HUES48 (cell line): ENCODE measurements at regions not wholly inside any gene's neighbourhood (a gene's known extent, or its start where the extent isn't known, plus 50 kb on each side); places are given as distances from the start of the nearest gene placed in this dataset.

Source experiments
- H3K27ac ChIP-seq: one replicate; pipeline ENCODE4 v1.7.0; 2013; ENCODE audit warnings: low read depth, low read length, inconsistent platforms
- H3K27me3 ChIP-seq: 2 replicates; pipeline ENCODE4 v1.6.1; 2013; ENCODE audit warnings: mild to moderate bottlenecking, low read length; ENCODE audit not compliant: control insufficient read depth, insufficient read depth
- H3K36me3 ChIP-seq: 2 replicates; pipeline ENCODE4 v1.6.1; 2013; ENCODE audit warnings: low read length; ENCODE audit not compliant: control insufficient read depth, insufficient read depth
- H3K4me1 ChIP-seq: 2 replicates; pipeline ENCODE4 v1.6.1; 2013; ENCODE audit warnings: mild to moderate bottlenecking, low read length; ENCODE audit not compliant: control insufficient read depth, insufficient read depth
- H3K4me3 ChIP-seq: 2 replicates; pipeline ENCODE4 v1.5.1; 2013; ENCODE audit warnings: mild to moderate bottlenecking, low read depth, low read length
- H3K9ac ChIP-seq: 2 replicates; pipeline ENCODE4 v1.6.1; 2013; ENCODE audit warnings: mild to moderate bottlenecking, low read depth, low read length, moderate library complexity
- H3K9me3 ChIP-seq: 2 replicates; pipeline ENCODE4 v1.6.1; 2013; ENCODE audit warnings: low read length; ENCODE audit not compliant: control insufficient read depth, insufficient read depth

GRCh38 chr2:156695595-156695994, 259.4 kb downstream of the GPD2 start:
- Histone ChIP-seq H3K9ac (no peak overlapping the region), H3K9me3 (no peaks in the 10 kb centered on the region), H3K27ac (no peak overlapping the region), H3K27me3 (no peaks in the 10 kb centered on the region), H3K4me1 (peaks cover 15% of the 10 kb centered on the region), H3K36me3 (no peaks in the 10 kb centered on the region), H3K4me3 (no peak overlapping the region)

GRCh38 chr2:156697906-156698305, 261.7 kb downstream of the GPD2 start:
- no peak overlapping the region for H3K27ac ChIP-seq
- peaks cover 38% of the 10 kb centered on the region for H3K4me1 ChIP-seq
- H3K36me3 ChIP-seq = no peaks in the 10 kb centered on the region
- no peak overlapping the region for H3K4me3 ChIP-seq
- H3K27me3 ChIP-seq = no peaks in the 10 kb centered on the region
- H3K9me3 ChIP-seq = no peaks in the 10 kb centered on the region
- no peak overlapping the region for H3K9ac ChIP-seq

GRCh38 chr2:156700681-156701080, 264.5 kb downstream of the GPD2 start:
- Histone ChIP-seq H3K9me3 (no peaks in the 10 kb centered on the region), H3K27me3 (no peaks in the 10 kb centered on the region), H3K27ac (no peak overlapping the region), H3K36me3 (no peaks in the 10 kb centered on the region), H3K9ac (no peak overlapping the region), H3K4me1 (peaks cover 40% of the 10 kb centered on the region), H3K4me3 (0 out of 2 replicates have a peak overlapping the region, but pooled peaks have one; percentile 7)

- no peak overlapping the region; the same call in 1 of the 2 replicates for H3K4me3 ChIP-seq
- H3K27ac ChIP-seq = peak overlapping the region; percentile 50
- no peaks in the 10 kb centered on the region for H3K9me3 ChIP-seq
- no peaks in the 10 kb centered on the region for H3K27me3 ChIP-seq
- H3K36me3 ChIP-seq = no peaks in the 10 kb centered on the region
- H3K4me1 ChIP-seq = peaks cover 38% of the 10 kb centered on the region
- H3K9ac ChIP-seq = no peak overlapping the region
Measured at GRCh38 chr2:156702541-156702940, 266.4 kb downstream of the GPD2 start.

GRCh38 chr2:156703642-156704041, 267.5 kb downstream of the GPD2 start:
- Histone ChIP-seq H3K27ac (no peak overlapping the region), H3K27me3 (no peaks in the 10 kb centered on the region), H3K36me3 (no peaks in the 10 kb centered on the region), H3K4me1 (peaks cover 38% of the 10 kb centered on the region), H3K9ac (no peak overlapping the region), H3K4me3 (no peak overlapping the region), H3K9me3 (no peaks in the 10 kb centered on the region)

- no peaks in the 10 kb centered on the region for H3K9me3 ChIP-seq
- H3K4me3 ChIP-seq = no peak overlapping the region
- H3K27me3 ChIP-seq = no peaks in the 10 kb centered on the region
- peaks cover 38% of the 10 kb centered on the region for H3K4me1 ChIP-seq
- H3K27ac ChIP-seq = no peak overlapping the region
- no peak overlapping the region for H3K9ac ChIP-seq
- no peaks in the 10 kb centered on the region for H3K36me3 ChIP-seq
Measured at GRCh38 chr2:156704132-156704531, 268.0 kb downstream of the GPD2 start.

GRCh38 chr2:156704617-156705016, 268.4 kb downstream of the GPD2 start:
- Histone ChIP-seq H3K27me3 (no peaks in the 10 kb centered on the region), H3K4me1 (peaks cover 38% of the 10 kb centered on the region), H3K27ac (no peak overlapping the region), H3K4me3 (no peak overlapping the region), H3K36me3 (no peaks in the 10 kb centered on the region), H3K9ac (no peak overlapping the region), H3K9me3 (no peaks in the 10 kb centered on the region)

- Histone ChIP-seq H3K4me1 (peaks cover 19% of the 10 kb centered on the region), H3K27me3 (no peaks in the 10 kb centered on the region), H3K36me3 (no peaks in the 10 kb centered on the region), H3K27ac (no peak overlapping the region), H3K9me3 (no peaks in the 10 kb centered on the region), H3K9ac (no peak overlapping the region), H3K4me3 (no peak overlapping the region)
Measured at GRCh38 chr2:156706576-156706975, 270.4 kb downstream of the GPD2 start.

GRCh38 chr2:156708051-156708450, 271.9 kb downstream of the GPD2 start:
- Histone ChIP-seq H3K27me3 (no peaks in the 10 kb centered on the region), H3K4me3 (no peak overlapping the region), H3K9ac (no peak overlapping the region), H3K4me1 (peaks cover 4% of the 10 kb centered on the region; the same call in 1 of the 2 replicates), H3K27ac (no peak overlapping the region), H3K36me3 (no peaks in the 10 kb centered on the region), H3K9me3 (no peaks in the 10 kb centered on the region)

- Histone ChIP-seq H3K9me3 (no peaks in the 10 kb centered on the region), H3K27ac (no peak overlapping the region), H3K36me3 (no peaks in the 10 kb centered on the region), H3K27me3 (no peaks in the 10 kb centered on the region), H3K4me1 (no peaks in the 10 kb centered on the region), H3K9ac (no peak overlapping the region), H3K4me3 (no peak overlapping the region)
Measured at GRCh38 chr2:156709091-156709490, 272.9 kb downstream of the GPD2 start.

GRCh38 chr2:156719036-156719435, 282.9 kb downstream of the GPD2 start:
- Histone ChIP-seq H3K9ac (no peak overlapping the region), H3K36me3 (no peaks in the 10 kb centered on the region), H3K4me3 (no peak overlapping the region), H3K27ac (no peak overlapping the region), H3K27me3 (no peaks in the 10 kb centered on the region), H3K4me1 (peaks cover 11% of the 10 kb centered on the region; the same call in 1 of the 2 replicates), H3K9me3 (no peaks in the 10 kb centered on the region)

GRCh38 chr2:156727867-156728266, 291.7 kb downstream of the GPD2 start:
- Histone ChIP-seq H3K4me3 (no peak overlapping the region), H3K36me3 (no peaks in the 10 kb centered on the region)

More at GRCh38 chr2:156727867-156728266, 291.7 kb downstream of the GPD2 start:
- H3K4me1 ChIP-seq = peaks cover 26% of the 10 kb centered on the region
- no peaks in the 10 kb centered on the region for H3K27me3 ChIP-seq
- no peaks in the 10 kb centered on the region for H3K9me3 ChIP-seq
- no peak overlapping the region for H3K27ac ChIP-seq
- H3K9ac ChIP-seq = no peak overlapping the region
